PC-3 (cell line): ENCODE measurements at regions not wholly inside any gene's neighbourhood (a gene's known extent, or its start where the extent isn't known, plus 50 kb on each side); places are given as distances from the start of the nearest gene placed in this dataset.

Source experiments
- CTCF ChIP-seq: fragments of 300-600 bp; sonication (generic); conservative IDR thresholded peaks from 2 replicates; pipeline ENCODE4 v1.5.1; 2017; ENCODE audit warnings: antibody characterized with exemption, low read depth, mild to moderate bottlenecking, low read length
- EZH2 ChIP-seq: fragments of 300-600 bp; sonication (generic); IDR thresholded peaks from one replicate; pipeline ENCODE4 v1.6.1; 2017; ENCODE audit warnings: antibody characterized with exemption, mild to moderate bottlenecking, low read length; ENCODE audit not compliant: unreplicated experiment
- EZH2phosphoT487 ChIP-seq: fragments of 300-600 bp; sonication (generic); IDR thresholded peaks from 2 replicates; pipeline ENCODE4 v1.6.1; 2018; ENCODE audit warnings: mild to moderate bottlenecking, antibody characterized with exemption, low read length, borderline replicate concordance

GRCh38 chr13:65470781-65471180 is 1759.4 kb downstream of the PCDH9 start:
- TF ChIP-seq CTCF: no peak
- TF ChIP-seq EZH2phosphoT487: no peak
- no peak for TF ChIP-seq EZH2
